ENCODE measurements at regions not wholly inside any gene's neighbourhood (a gene's known extent, or its start where the extent isn't known, plus 50 kb on each side); places are given as distances from the start of the nearest gene placed in this dataset.
"Not testable (repeated sequence)": the region's sequence is repeated elsewhere in the genome, so short reads cannot be mapped to it uniquely, and the experiment has no call there.

GRCh38 chr14:24744641-24745040 lies 110.7 kb upstream of the GZMB start:
- DNase-seq (ENCODE audit: low read depth), result no peak

GRCh38 chr14:24741871-24742270 lies 107.9 kb upstream of the GZMB start:
- DNase-seq (ENCODE audit: low read depth), result peak; percentile 83

- no peak for DNase-seq (ENCODE audit: low read depth)
These were observed 102.1 kb upstream of the GZMB start for GRCh38 chr14:24735984-24736630.

GRCh38 chr14:24734917-24735500 lies 101.0 kb upstream of the GZMB start:
- peak; percentile 79 for DNase-seq (ENCODE audit: low read depth)

GRCh38 chr14:24726480-24726879 lies 92.5 kb upstream of the GZMB start:
- no peak for DNase-seq (ENCODE audit: low read depth)

GRCh38 chr14:24725311-24725710 lies 91.3 kb upstream of the GZMB start:
- no peak for DNase-seq (ENCODE audit: low read depth)

- DNase-seq (ENCODE audit: low read depth), result peak; percentile 97
These were observed 87.8 kb upstream of the GZMB start for GRCh38 chr14:24721775-24722174.

GRCh38 chr14:24715239-24715638 lies 81.2 kb upstream of the GZMB start:
- DNase-seq (ENCODE audit: low read depth), result no peak

- DNase-seq (ENCODE audit: low read depth), result no peak
These were observed 79.4 kb upstream of the GZMB start for GRCh38 chr14:24713404-24713803.

GRCh38 chr14:24712909-24713308 lies 78.9 kb upstream of the GZMB start:
- DNase-seq (ENCODE audit: low read depth), result no peak

GRCh38 chr14:24712374-24712773 lies 78.4 kb upstream of the GZMB start:
- no peak for DNase-seq (ENCODE audit: low read depth)

GRCh38 chr14:24710403-24711112 lies 76.6 kb upstream of the GZMB start:
- peak; percentile 64 for DNase-seq (ENCODE audit: low read depth)

GRCh38 chr14:24708684-24709083 lies 74.7 kb upstream of the GZMB start:
- no peak for DNase-seq (ENCODE audit: low read depth)

GRCh38 chr14:24706351-24706750 lies 72.4 kb upstream of the GZMB start:
- DNase-seq (ENCODE audit: low read depth), result no peak

GRCh38 chr14:24705840-24706239 lies 71.8 kb upstream of the GZMB start:
- no peak for DNase-seq (ENCODE audit: low read depth)

- no peak for DNase-seq (ENCODE audit: low read depth)
These were observed 67.1 kb upstream of the GZMB start for GRCh38 chr14:24701062-24701461.

- DNase-seq (ENCODE audit: low read depth), result no peak
These were observed 66.5 kb upstream of the GZMB start for GRCh38 chr14:24700511-24700910.

GRCh38 chr14:24699052-24699451 lies 65.1 kb upstream of the GZMB start:
- no peak for DNase-seq (ENCODE audit: low read depth)

- not testable (repeated sequence) for DNase-seq (ENCODE audit: low read depth)
These were observed 62.4 kb upstream of the GZMB start for GRCh38 chr14:24696280-24696920.

GRCh38 chr14:24695265-24696241 lies 61.6 kb upstream of the GZMB start:
- DNase-seq (ENCODE audit: low read depth), result no peak

GRCh38 chr14:24694680-24695079 lies 60.7 kb upstream of the GZMB start:
- no peak for DNase-seq (ENCODE audit: low read depth)

- no peak for DNase-seq (ENCODE audit: low read depth)
These were observed 60.0 kb upstream of the GZMB start for GRCh38 chr14:24693983-24694382.
